Amygdala (tissue), 56 donors: ENCODE measurements at regions not wholly inside any gene's neighbourhood (a gene's known extent, or its start where the extent isn't known, plus 50 kb on each side); places are given as distances from the start of the nearest gene placed in this dataset.

Experiments
- DNase-seq, 56 donors: peaks; one replicate each; lab custom pipeline; 2025; lab: John Stamatoyannopoulos, UW

DNA sequence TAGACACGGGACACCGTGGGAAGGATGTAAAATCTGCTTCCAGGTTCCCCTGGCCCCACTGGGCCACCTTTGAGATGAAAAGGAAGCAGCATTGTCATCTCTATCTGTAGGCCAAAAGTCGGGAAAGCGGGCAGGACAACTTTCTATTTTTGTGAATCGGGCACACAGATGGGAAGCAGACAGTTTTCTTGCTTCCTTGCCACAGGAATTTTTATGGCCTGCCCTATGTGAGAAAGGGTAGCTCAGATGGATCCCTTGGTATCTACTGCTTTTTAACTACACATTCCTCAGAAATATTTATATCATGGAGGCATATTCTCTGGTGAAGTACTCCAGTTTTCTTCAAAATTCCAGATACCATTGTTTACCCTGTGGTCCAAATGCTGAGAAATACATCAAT, 735.5 kb downstream of the CBLN2 start:
- DNase-seq: no peak

GRCh38 chr18:71807586-71807985, 736.6 kb downstream of the CBLN2 start:
- DNase-seq: no peak

GRCh38 chr18:71798986-71799673, 745.0 kb downstream of the CBLN2 start:
- DNase-seq: no peak

- DNase-seq: no peak
These were observed 746.6 kb downstream of the CBLN2 start for GRCh38 chr18:71797554-71797953.

- no peak for DNase-seq
These were observed 759.4 kb downstream of the CBLN2 start for GRCh38 chr18:71784777-71785176.

GRCh38 chr18:71760541-71760940, 783.6 kb downstream of the CBLN2 start:
- DNase-seq: no peak

DNA sequence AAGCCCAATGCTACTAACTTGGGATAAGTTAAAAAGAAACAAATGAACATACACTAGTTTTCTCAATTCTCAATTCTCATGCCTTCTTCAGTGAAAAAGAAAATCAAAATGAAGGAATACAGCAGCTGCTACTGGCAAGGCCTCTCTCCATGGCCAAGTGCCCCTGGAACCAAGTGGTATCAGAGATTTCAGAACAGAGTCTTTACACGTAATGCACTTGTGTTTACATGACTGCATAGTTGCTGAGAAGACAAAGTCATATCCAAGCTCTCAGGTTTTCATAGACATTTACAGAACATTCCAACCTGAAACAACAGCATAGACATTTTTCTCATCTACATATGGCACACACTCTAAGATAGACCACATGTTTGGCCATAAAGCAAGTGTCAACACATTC, 789.9 kb downstream of the CBLN2 start:
- DNase-seq: no peak

- DNase-seq: no peak
These were observed 800.5 kb downstream of the CBLN2 start for GRCh38 chr18:71743634-71744033.

- no peak for DNase-seq
These were observed 814.5 kb downstream of the CBLN2 start for GRCh38 chr18:71729611-71730010.

DNA sequence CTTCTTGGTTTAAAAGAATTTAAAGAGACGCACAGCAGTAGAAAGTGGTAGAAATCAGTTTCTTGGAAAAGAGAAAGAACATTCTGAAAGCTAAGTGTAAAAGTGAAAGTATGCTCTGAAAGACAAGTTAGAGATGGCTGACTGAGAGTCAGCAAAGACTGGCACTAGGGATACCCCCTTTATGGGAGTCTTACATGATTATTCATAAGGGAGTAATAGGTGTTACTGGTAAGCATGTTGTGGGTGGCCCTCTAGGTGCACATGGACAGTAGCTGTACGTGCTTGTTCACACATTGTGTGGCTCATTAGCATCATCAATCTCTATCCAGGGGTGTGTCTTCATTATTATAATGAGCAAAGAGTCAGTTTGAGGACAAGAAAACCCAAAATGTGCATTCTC, 816.2 kb downstream of the CBLN2 start:
- DNase-seq: no peak

DNA sequence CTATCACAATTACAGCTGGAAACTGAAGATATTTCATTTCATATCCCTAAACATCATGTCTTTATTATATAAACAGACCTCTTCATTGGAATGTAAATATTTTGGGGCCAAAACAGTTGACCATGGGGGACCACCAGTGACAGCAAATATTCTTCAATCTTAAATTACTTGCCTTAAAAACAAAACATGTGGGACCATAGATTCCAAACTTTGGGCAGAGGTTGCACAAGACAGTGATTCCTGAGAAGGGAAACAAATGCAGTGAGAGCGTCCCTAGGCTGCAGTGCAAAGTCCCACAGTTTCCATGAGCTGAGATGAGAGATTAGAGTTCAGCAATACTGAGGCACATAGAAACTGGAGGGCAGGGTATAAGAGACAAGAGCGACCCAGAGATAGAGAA, 818.9 kb downstream of the CBLN2 start:
- DNase-seq: no peak

DNA sequence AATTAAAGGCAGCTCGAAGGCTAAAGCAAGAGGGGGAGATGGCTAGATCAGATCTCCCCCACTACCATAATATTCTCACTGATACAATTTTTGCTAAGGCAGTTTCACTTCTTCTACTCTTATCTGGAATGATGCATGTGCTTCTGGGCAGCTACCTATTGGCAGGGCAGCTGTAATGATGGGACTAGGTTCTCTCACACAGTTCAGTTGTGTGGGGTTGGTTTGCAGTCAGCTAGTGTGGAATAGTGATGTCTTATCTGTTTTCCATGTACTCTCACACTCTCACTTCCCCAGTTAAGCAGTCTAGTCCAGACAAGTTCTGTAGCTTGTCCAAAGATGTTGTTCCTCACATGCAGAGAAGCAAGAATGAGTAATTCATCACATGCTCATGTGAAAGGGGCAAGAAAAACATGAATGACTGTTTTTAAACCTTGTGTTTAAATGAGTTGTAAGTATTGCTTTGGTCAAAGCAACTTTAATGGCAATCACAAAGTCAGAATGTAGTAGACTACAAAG, 836.1 kb downstream of the CBLN2 start:
- no peak for DNase-seq

DNA sequence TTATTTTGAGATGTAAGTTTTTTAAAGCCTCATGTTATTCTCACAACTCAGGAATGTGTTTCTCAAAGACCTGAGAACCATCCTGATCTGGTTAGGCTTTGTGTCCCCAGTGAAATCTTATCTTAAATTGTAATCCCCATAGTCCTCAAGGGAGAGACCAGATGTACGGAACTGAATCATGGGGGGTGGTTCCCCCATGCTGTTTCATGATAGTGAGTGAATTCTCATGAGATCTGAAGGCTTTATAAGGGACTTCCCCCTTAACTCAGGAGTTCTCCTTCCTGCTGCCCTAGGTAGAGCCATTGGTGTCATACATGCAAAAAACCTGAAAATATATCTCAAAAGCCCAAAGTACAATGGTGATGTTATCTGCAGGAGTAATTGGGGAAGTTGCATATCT, 836.7 kb downstream of the CBLN2 start:
- no peak for DNase-seq

GRCh38 chr18:71689416-71690160, 854.6 kb downstream of the CBLN2 start:
- no peak for DNase-seq

DNA sequence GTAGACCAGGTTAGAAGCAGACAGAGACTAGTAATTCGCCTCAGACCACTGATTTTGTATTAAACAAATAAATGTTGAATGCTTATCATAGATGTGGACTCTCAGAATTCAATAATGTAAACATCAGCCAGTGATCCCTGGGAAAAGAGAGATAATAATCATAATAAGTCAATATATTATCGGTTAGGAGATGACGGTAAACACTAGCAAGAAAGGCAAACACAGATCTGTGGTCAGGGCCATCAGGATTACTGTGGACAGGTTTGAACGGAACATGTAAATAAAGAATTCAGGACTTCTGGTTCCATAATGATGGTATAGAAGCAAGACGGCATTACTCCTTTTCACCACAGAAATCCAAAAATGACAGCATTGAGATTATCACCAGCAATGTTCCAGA, 861.6 kb downstream of the CBLN2 start:
- DNase-seq: no peak

DNA sequence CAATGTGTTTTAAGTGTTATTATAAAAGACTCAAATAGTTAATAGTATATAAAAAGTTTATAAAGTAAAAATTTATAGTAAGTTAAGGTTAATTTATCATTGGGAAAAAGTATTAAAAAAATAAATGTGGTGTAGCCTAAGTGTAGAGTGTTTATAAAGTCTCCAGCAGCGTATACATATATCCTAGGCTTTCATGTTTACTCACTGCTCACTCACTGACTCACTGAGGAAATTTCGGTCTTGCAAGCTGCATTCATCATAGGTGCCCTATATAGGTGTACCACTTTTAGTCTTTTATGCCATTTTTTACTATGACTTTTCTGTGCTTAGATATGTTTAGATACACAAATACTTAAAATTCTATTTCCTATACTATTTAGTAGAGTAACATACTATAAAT, 866.0 kb downstream of the CBLN2 start:
- DNase-seq: no peak

DNA sequence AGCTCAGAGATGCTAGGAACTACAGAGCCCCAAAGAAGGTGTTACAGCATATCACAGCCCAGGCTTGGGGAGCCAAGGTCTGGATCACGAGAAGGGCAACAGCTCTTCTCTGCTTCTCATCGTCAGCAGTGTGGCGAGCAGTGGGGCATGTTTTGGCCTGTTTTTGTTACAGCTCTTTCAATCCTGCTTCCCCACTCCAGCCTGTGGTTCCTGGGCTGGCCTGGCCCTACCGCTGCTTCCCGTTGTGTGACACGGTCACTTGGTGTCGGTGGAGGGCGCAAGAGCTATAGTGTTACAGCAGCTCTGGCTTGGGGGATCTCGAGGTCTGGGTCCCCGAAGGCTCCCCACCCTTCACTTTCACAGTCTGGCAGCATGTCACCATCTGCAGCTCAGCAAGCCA, 870.2 kb downstream of the CBLN2 start:
- no peak for DNase-seq

DNA sequence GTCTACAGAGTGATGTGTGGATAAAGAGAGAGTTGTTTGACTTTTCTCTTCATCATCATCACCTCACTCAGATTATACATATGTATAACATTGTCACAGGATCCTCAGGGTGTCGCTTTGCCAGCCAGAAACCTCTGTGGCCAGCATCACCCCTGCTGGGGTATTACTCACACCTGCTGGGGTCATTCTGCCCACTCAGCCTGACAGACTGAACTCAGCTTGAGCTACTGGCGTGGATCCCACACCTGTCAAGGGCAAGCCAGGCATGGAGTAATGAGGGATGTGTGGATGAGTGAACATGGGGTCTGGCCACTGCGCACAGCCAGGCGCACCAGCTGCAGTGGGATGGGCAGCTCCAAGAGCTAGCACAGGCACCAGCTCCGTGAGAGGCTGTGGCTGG, 870.6 kb downstream of the CBLN2 start:
- no peak for DNase-seq

DNA sequence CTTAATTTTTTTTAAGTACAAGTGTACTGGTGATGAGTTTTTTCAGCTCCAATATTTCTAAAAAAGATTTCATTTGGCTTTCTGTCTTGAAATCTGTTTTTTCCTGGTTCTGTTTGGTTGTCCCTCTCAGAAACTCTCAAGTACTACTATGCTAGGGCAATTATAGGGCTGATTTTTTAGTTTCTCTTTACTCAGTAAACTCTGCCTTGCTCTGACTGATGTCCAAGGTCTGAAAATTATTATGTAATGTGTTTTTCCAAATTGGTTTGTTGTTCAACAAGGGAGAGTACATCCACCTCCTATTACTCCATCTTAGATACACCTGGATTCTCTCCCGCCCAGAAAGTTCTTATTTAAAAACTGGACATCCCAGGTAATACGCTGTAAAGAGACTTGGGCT, 877.7 kb downstream of the CBLN2 start:
- no peak for DNase-seq

GRCh38 chr18:71665131-71665530, 879.0 kb downstream of the CBLN2 start:
- DNase-seq: no peak

- no peak for DNase-seq
These were observed 900.3 kb downstream of the CBLN2 start for GRCh38 chr18:71643822-71644221.

DNA sequence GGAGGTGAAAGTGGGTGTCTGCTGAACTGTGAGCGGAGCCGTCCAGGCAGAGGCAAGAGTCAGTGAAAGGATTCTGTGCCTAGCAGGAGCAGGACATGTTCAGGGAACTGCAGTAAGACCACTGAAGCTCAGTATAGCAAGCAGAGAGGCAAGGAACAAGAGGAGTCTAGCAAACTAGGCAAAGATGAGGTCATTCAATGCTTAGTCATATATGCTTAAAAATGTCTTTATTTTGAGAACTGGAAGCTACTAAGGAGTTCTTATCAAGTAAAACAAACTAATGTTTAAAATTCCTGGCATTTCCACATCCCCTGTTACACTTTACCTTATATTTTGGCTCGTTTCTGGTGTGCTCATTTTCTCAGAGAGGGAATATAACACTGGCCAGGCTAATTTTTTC, 913.4 kb downstream of the CBLN2 start:
- no peak for DNase-seq
